Uterus (tissue), 3 donors: ENCODE measurements at regions not wholly inside any gene's neighbourhood (a gene's known extent, or its start where the extent isn't known, plus 50 kb on each side); places are given as distances from the start of the nearest gene placed in this dataset.
A peak's percentile ranks its signal among the peaks of the same experiment; 100 is the strongest.

Experiments
- DNase-seq, 2 donors: peaks; one replicate each; pipeline ENCODE4 v3.0.0-alpha.2; 2019 to 2020
- H3K27ac ChIP-seq, 2 donors: fragments of 200-600 bp; sonication (generic); 1 replicate in 1 of 2; 2 replicates in 1 of 2; pipeline ENCODE4 v1.5.1; 2016 to 2018
- H3K27me3 ChIP-seq, 2 donors: fragments of 200-600 bp; sonication (generic); one replicate each; pipeline ENCODE4 v1.5.1; 2018 to 2019; ENCODE audit warnings: control low read depth in 1 of 2
- H3K36me3 ChIP-seq, 2 donors: fragments of 200-600 bp; sonication (generic); one replicate each; pipeline ENCODE4 v1.5.1; 2019; ENCODE audit warnings: control low read depth in 1 of 2
- H3K4me1 ChIP-seq, 2 donors: fragments of 200-600 bp; sonication (generic); one replicate each; pipeline ENCODE4 v1.5.1; 2018 to 2019; ENCODE audit warnings: control low read depth in 1 of 2
- H3K4me3 ChIP-seq, 2 donors: fragments of 200-600 bp; sonication (generic); 1 replicate in 1 of 2; 2 replicates in 1 of 2; pipeline ENCODE4 v1.5.1; 2018 to 2019; ENCODE audit warnings: mild to moderate bottlenecking in 1 of 2
- H3K9me3 ChIP-seq, 2 donors: fragments of 200-600 bp; sonication (generic); one replicate each; pipeline ENCODE4 v1.5.1; 2019; ENCODE audit warnings: control low read depth in 1 of 2
- CTCF ChIP-seq, 4 experiments: fragments of 200-600 bp in 2 of 4; fragments of 450-650 bp in 2 of 4; sonication (generic) in 2 of 4; IDR thresholded peaks; one replicate each; pipeline ENCODE4 v1.5.1; 2016 to 2019; ENCODE audit warnings: antibody characterized with exemption in 4 of 4, mild to moderate bottlenecking in 2 of 4, moderate library complexity in 1 of 4
- POLR2A ChIP-seq, 2 donors: fragments of 450-650 bp; IDR thresholded peaks; one replicate each; pipeline ENCODE4 v1.6.1; 2016; ENCODE audit warnings: antibody characterized with exemption in 2 of 2, mild to moderate bottlenecking in 1 of 2, moderate library complexity in 1 of 2
- intact Hi-C: fragments of 100-400 bp; cut with DNase I; formaldehyde crosslinking; loops from one replicate; pipeline ENCODE4 v1.15.1; 2023; ENCODE audit warnings: low total_unique reads
- donor health status: DM: yes; HTN: yes; CAD: no.

GRCh38 chr3:146382386-146382785, 87.0 kb downstream of the PLSCR2 start:
- H3K4me1 ChIP-seq: no peaks in the 10 kb centered on the region
- DNase-seq: no peak
- TF ChIP-seq POLR2A (IDR thresholded peaks at IDR 0.05): no peak
- peak in 1 of 4 experiments; percentile 17 for TF ChIP-seq CTCF (IDR thresholded peaks at IDR 0.05)
- intact Hi-C loops: no loop called here
- H3K4me3 ChIP-seq: no peak overlapping the region
- no peaks in the 10 kb centered on the region for H3K36me3 ChIP-seq
- no peak overlapping the region for H3K27ac ChIP-seq
- no peaks in the 10 kb centered on the region for H3K9me3 ChIP-seq
- H3K27me3 ChIP-seq: no peaks in the 10 kb centered on the region

GRCh38 chr3:146380046-146380445, 89.3 kb downstream of the PLSCR2 start:
- no peak for TF ChIP-seq CTCF (IDR thresholded peaks at IDR 0.05)
- TF ChIP-seq POLR2A (IDR thresholded peaks at IDR 0.05): no peak
- intact Hi-C loops: no loop called here
- no peaks in the 10 kb centered on the region for H3K36me3 ChIP-seq
- no peaks in the 10 kb centered on the region for H3K9me3 ChIP-seq
- no peaks in the 10 kb centered on the region for H3K4me1 ChIP-seq
- H3K27ac ChIP-seq: no peak overlapping the region
- H3K27me3 ChIP-seq: no peaks in the 10 kb centered on the region
- DNase-seq: no peak
- H3K4me3 ChIP-seq: no peak overlapping the region

DNA sequence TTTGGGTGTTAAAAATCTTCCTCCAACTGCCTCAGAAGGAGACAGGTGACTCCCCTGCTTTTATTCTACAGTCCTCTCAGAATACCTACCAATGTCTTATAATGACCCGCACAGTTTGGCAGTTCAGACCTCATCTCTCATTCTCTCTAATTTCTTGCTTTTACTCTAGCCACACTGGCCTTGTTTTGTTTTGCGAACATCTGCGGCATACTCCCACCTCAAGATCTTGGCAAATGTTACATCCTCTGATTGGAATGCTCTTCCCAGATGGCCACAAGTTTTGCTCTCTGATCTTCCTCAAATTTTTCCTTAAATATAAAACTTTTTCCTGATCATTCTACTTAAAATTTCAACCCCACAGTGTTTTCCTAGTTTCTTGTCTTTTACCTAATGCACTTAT, 94.1 kb downstream of the PLSCR2 start:
- H3K4me1 ChIP-seq: no peaks in the 10 kb centered on the region
- no peak for TF ChIP-seq POLR2A (IDR thresholded peaks at IDR 0.05)
- TF ChIP-seq CTCF (IDR thresholded peaks at IDR 0.05): no peak
- no peaks in the 10 kb centered on the region for H3K27me3 ChIP-seq
- peak overlapping the region in 1 of 2 donors; percentile 63 for H3K27ac ChIP-seq
- no peak for DNase-seq
- intact Hi-C loops: no loop called here
- H3K4me3 ChIP-seq: no peak overlapping the region
- no peaks in the 10 kb centered on the region for H3K9me3 ChIP-seq
- no peaks in the 10 kb centered on the region for H3K36me3 ChIP-seq

DNA sequence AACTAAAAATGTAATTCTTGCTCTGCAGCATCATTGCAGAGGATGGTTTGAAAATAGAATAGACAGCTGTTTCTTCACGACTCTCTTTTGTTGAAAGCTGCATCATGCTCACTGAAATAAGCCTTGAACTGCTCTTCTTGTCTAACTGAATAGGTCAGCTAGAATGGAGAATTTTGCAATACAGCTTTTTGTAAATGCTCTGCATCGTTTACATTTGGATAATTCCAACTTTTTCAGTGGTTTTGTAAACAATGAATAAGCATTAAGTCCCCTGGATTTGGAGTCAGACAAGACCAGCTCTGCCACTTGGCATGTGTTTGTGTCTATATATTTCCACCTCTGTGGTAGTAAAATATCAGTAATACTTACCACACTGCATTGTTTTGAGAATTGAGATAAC, 95.2 kb downstream of the PLSCR2 start:
- no peak overlapping the region for H3K27ac ChIP-seq

GRCh38 chr3:146371902-146372301, 97.5 kb downstream of the PLSCR2 start:
- Histone ChIP-seq H3K36me3 (no peaks in the 10 kb centered on the region), H3K4me1 (peaks cover 0 to 5% of the 10 kb centered on the region in 2 donors), H3K4me3 (no peak overlapping the region), H3K27ac (no peak overlapping the region), H3K27me3 (no peaks in the 10 kb centered on the region), H3K9me3 (no peaks in the 10 kb centered on the region)
- TF ChIP-seq CTCF (IDR thresholded peaks at IDR 0.05): no peak
- no peak for TF ChIP-seq POLR2A (IDR thresholded peaks at IDR 0.05)
- intact Hi-C loops: no loop called here
- no peak for DNase-seq

More for the DNA sequence above, 95.2 kb downstream of the PLSCR2 start:
- Histone ChIP-seq H3K4me3 (no peak overlapping the region), H3K4me1 (no peaks in the 10 kb centered on the region), H3K9me3 (no peaks in the 10 kb centered on the region), H3K27me3 (no peaks in the 10 kb centered on the region), H3K36me3 (no peaks in the 10 kb centered on the region)
- TF ChIP-seq POLR2A (IDR thresholded peaks at IDR 0.05): no peak
- TF ChIP-seq CTCF (IDR thresholded peaks at IDR 0.05): no peak
- DNase-seq: no peak
- intact Hi-C loops: no loop called here
